ENCODE measurements at regions not wholly inside any gene's neighbourhood (a gene's known extent, or its start where the extent isn't known, plus 50 kb on each side); places are given as distances from the start of the nearest gene placed in this dataset.
"Not testable (repeated sequence)": the region's sequence is repeated elsewhere in the genome, so short reads cannot be mapped to it uniquely, and the experiment has no call there.

DNA sequence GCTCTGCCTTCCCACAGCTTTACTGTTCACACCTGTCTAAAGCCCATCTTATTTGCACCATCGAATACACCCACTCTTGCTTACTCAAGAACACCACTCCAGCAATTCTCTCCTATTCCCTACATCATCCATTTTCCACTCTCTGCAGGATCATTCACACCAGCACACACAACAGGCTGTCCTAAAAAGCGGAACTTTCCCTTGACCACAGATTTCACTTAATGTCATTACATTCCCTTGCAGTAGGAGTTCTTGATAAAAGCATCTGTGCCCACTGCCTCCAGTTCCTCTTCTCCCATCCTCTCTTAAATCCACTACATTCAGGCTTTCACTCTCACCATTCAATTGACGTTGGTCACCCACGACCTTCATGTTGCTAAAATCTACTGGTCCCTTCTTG lies 103.0 kb upstream of the PABPC3 start:
- H3K4me1 ChIP-seq (ENCODE audit: insufficient read depth, low read length, poor library complexity, severe bottlenecking); H3K9me3 ChIP-seq (ENCODE audit: low read length); BruUV-seq (replicated peaks); H3K27ac ChIP-seq (ENCODE audit: low read depth, low read length, poor library complexity, severe bottlenecking); CTCF ChIA-PET (ENCODE audit: unreplicated experiment); H3K9me2 ChIP-seq (ENCODE audit: insufficient read depth, low read length); POLR2A ChIA-PET; intact Hi-C loops (cut with micrococcal nuclease; ENCODE audit: unreplicated experiment); H3K79me2 ChIP-seq (ENCODE audit: insufficient read depth, low read depth, low read length); H3K4me3 ChIP-seq (ENCODE audit: low read depth, low read length, poor library complexity, severe bottlenecking); H4K20me1 ChIP-seq (ENCODE audit: insufficient read depth, low read length); DNase-seq (ENCODE audit: low spot score); H2AFZ ChIP-seq (ENCODE audit: low read length); H3K36me3 ChIP-seq (ENCODE audit: insufficient read depth, low read length); H3K4me2 ChIP-seq (ENCODE audit: low read length): not testable (repeated sequence)

DNA sequence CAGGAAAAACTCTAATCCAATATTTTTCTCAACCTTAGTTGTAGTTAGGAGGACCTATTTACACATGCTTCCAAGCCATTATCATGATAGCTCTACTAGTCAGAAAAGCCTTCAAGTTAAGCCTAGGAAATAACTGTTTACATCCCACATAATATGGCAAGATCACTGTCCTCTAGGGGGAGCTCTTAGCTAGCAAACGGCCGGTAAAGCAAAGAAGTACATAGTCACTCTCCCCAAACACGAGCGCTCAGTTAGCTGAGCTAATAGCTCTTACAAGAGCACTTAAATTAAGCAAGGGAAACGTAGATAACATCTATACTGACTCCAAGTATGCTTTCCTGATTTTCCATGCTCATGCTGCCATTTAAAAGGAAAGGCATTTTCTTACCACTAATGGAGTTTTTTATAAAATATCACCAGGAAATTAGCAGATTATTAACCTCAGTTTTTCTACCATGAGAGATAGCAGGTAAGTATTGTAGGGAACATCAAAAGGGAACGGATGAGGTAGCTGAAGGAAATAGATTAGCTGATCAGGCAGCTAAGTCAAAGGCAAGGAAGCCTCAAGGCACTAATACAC lies 100.6 kb upstream of the PABPC3 start:
- no peaks in the 10 kb centered on the region for H4K20me1 ChIP-seq (ENCODE audit: insufficient read depth, low read length)
- ChIA-PET CTCF (ENCODE audit: unreplicated experiment) (no interaction called here), POLR2A (interaction anchor here (0.5 to 1.1 kb wide), 2 partner anchors 65 to 115 kb away, joined by 3 to 4 read pairs; no protein-coding TSS in a partner anchor)
- no TSS peak for BruUV-seq (replicated peaks)
- no peak overlapping the region for H3K27ac ChIP-seq (ENCODE audit: low read depth, low read length, poor library complexity, severe bottlenecking)
- no peaks in the 10 kb centered on the region for H3K36me3 ChIP-seq (ENCODE audit: insufficient read depth, low read length)
- no peaks in the 10 kb centered on the region for H3K4me1 ChIP-seq (ENCODE audit: insufficient read depth, low read length, poor library complexity, severe bottlenecking)
- TF ChIP-seq, protein P1, sequence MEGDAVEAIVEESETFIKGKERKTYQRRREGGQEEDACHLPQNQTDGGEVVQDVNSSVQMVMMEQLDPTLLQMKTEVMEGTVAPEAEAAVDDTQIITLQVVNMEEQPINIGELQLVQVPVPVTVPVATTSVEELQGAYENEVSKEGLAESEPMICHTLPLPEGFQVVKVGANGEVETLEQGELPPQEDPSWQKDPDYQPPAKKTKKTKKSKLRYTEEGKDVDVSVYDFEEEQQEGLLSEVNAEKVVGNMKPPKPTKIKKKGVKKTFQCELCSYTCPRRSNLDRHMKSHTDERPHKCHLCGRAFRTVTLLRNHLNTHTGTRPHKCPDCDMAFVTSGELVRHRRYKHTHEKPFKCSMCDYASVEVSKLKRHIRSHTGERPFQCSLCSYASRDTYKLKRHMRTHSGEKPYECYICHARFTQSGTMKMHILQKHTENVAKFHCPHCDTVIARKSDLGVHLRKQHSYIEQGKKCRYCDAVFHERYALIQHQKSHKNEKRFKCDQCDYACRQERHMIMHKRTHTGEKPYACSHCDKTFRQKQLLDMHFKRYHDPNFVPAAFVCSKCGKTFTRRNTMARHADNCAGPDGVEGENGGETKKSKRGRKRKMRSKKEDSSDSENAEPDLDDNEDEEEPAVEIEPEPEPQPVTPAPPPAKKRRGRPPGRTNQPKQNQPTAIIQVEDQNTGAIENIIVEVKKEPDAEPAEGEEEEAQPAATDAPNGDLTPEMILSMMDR (conservative IDR thresholded peaks at IDR 0.05; ENCODE audit: low read length), result peak; percentile 89
- no peak for TF ChIP-seq EZH2phosphoT487 (IDR thresholded peaks at IDR 0.05; ENCODE audit: borderline replicate concordance, low read depth, low read length)
- peak overlapping the region; percentile 67; the same call in 1 of the 2 replicates for H2AFZ ChIP-seq (ENCODE audit: low read length)
- intact Hi-C loops (cut with micrococcal nuclease; ENCODE audit: unreplicated experiment), result no loop called here
- no peaks in the 10 kb centered on the region for H3K79me2 ChIP-seq (ENCODE audit: insufficient read depth, low read depth, low read length)
- H3K4me3 ChIP-seq (ENCODE audit: low read depth, low read length, poor library complexity, severe bottlenecking), result no peak overlapping the region
- peak overlapping the region; percentile 35; the same call in 1 of the 2 replicates for H3K4me2 ChIP-seq (ENCODE audit: low read length)
- H3K9me3 ChIP-seq (ENCODE audit: low read length), result no peaks in the 10 kb centered on the region
- DNase-seq (ENCODE audit: low spot score), result peak; percentile 84
- no peaks in the 10 kb centered on the region for H3K9me2 ChIP-seq (ENCODE audit: insufficient read depth, low read length)

DNA sequence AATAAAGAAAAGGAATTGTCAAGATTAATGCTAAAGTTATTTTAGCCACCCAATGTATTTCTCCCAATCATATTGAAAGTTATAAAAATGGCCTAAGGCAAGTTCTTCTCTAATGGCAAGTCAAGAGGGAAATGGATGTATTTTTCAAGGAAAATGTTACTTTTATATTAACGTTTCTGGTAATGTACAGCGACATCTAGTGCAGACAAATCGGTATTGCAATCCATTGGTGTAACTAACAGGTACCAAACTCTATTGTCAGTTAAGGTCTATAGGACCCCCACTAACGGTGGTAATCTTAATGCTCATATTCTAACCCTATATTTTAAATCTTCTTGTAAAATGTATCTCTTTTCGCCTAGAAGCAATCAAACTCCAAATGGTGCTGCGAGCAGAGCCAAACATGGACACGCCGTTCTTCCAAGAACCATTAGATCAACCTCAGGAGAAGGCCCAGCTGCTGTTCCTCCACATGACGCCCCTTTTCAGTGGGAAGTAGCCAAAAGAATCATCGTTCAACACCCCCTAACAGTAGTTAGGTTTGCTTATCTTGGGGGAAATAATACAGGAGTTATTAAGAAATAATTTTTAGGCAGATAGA lies 98.5 kb upstream of the PABPC3 start:
- Histone ChIP-seq H3K4me1 (ENCODE audit: insufficient read depth, low read length, poor library complexity, severe bottlenecking) (no peaks in the 10 kb centered on the region), H2AFZ (ENCODE audit: low read length) (no peak overlapping the region), H3K9me3 (ENCODE audit: low read length) (no peaks in the 10 kb centered on the region), H3K4me3 (ENCODE audit: low read depth, low read length, poor library complexity, severe bottlenecking) (no peak overlapping the region), H3K9me2 (ENCODE audit: insufficient read depth, low read length) (no peaks in the 10 kb centered on the region), H3K4me2 (ENCODE audit: low read length) (no peak overlapping the region), H4K20me1 (ENCODE audit: insufficient read depth, low read length) (no peaks in the 10 kb centered on the region), H3K36me3 (ENCODE audit: insufficient read depth, low read length) (no peaks in the 10 kb centered on the region), H3K27ac (ENCODE audit: low read depth, low read length, poor library complexity, severe bottlenecking) (no peak overlapping the region), H3K79me2 (ENCODE audit: insufficient read depth, low read depth, low read length) (no peaks in the 10 kb centered on the region)
- no TSS peak for BruUV-seq (replicated peaks)
- DNase-seq (ENCODE audit: low spot score), result peak; percentile 59
- intact Hi-C loops (cut with micrococcal nuclease; ENCODE audit: unreplicated experiment), result no loop called here
- no peak for TF ChIP-seq EZH2phosphoT487 (IDR thresholded peaks at IDR 0.05; ENCODE audit: borderline replicate concordance, low read depth, low read length)
- TF ChIP-seq, protein P1 (conservative IDR thresholded peaks at IDR 0.05; ENCODE audit: low read length), result peak; percentile 87
- ChIA-PET CTCF (ENCODE audit: unreplicated experiment) (no interaction called here), POLR2A (no interaction called here)
